ENCODE measurements at regions not wholly inside any gene's neighbourhood (a gene's known extent, or its start where the extent isn't known, plus 50 kb on each side); places are given as distances from the start of the nearest gene placed in this dataset.

- FAIRE-seq, result no peak
- intact Hi-C loops (cut with micrococcal nuclease), result no loop called here
These were observed 50.3 kb upstream of the SPTLC1 start for GRCh38 chr9:92165484-92165883.

More at GRCh38 chr9:92165484-92165883, 50.3 kb upstream of the SPTLC1 start:
- POLR2A ChIA-PET, result no interaction called here
- BruUV-seq (replicated peaks), result no TSS peak
- dilution Hi-C loops (cut with MboI; ENCODE audit: extremely low pct_ligation_motif_present, low sequenced_read_pairs), result no loop called here
- CTCF ChIA-PET, result no interaction called here
- H3K4me3 ChIP-seq (replicated peaks in 1 of 3; ENCODE audit: insufficient read depth in 1 of 3, low read depth in 1 of 3, low read length in 3 of 3), result no peak overlapping the region
- no peak overlapping the region for H3K9ac ChIP-seq (replicated peaks; ENCODE audit: extremely low read depth, insufficient read depth, low read length)
- no peak overlapping the region for H2AFZ ChIP-seq (ENCODE audit: low read depth, low read length)
- H3K9me1 ChIP-seq (replicated peaks; ENCODE audit: control insufficient read depth, extremely low read depth, insufficient read depth, low read length), result no peaks in the 10 kb centered on the region
- H3K4me1 ChIP-seq (ENCODE audit: control insufficient read depth, extremely low read depth, insufficient read depth, low read length), result no peaks in the 10 kb centered on the region
- no peak for DNase-seq (ENCODE audit: low read depth, low spot score)
- H3K27ac ChIP-seq (ENCODE audit: insufficient read depth, low read depth, low read length), result no peak overlapping the region
- no peaks in the 10 kb centered on the region for H3K79me2 ChIP-seq (ENCODE audit: control insufficient read depth, insufficient read depth, low read length)
- H3K9me3 ChIP-seq (replicated peaks; ENCODE audit: control insufficient read depth, insufficient read depth, low read length), result no peaks in the 10 kb centered on the region
- peaks cover 1 to 2% of the 10 kb centered on the region in 2 experiments for H3K27me3 ChIP-seq (ENCODE audit: control insufficient read depth in 2 of 2, insufficient read depth in 2 of 2, low read length in 2 of 2)
- no peaks in the 10 kb centered on the region for H3K36me3 ChIP-seq (ENCODE audit: control insufficient read depth in 2 of 2, extremely low read depth in 1 of 2, insufficient read depth in 2 of 2, low read length in 2 of 2)
- H3K4me2 ChIP-seq (ENCODE audit: insufficient read depth, low read length), result no peak overlapping the region
- TF ChIP-seq POLR2A (IDR thresholded peaks at IDR 0.05; ENCODE audit: low read depth, low read length), result no peak
- TF ChIP-seq EZH2 (IDR thresholded peaks at IDR 0.05; ENCODE audit: borderline replicate concordance, low read depth, low read length, severe bottlenecking), result no peak
- TF ChIP-seq POLR2AphosphoS5 (IDR thresholded peaks at IDR 0.05; ENCODE audit: insufficient read depth, low read depth, low read length), result no peak
- no peaks in the 10 kb centered on the region for H4K20me1 ChIP-seq (replicated peaks; ENCODE audit: control insufficient read depth, extremely low read depth, insufficient read depth, low read length)

All from endothelial cell of umbilical vein (primary cell).